ENCODE measurements at regions not wholly inside any gene's neighbourhood (a gene's known extent, or its start where the extent isn't known, plus 50 kb on each side); places are given as distances from the start of the nearest gene placed in this dataset.
"Not testable (repeated sequence)": the region's sequence is repeated elsewhere in the genome, so short reads cannot be mapped to it uniquely, and the experiment has no call there.

DNA sequence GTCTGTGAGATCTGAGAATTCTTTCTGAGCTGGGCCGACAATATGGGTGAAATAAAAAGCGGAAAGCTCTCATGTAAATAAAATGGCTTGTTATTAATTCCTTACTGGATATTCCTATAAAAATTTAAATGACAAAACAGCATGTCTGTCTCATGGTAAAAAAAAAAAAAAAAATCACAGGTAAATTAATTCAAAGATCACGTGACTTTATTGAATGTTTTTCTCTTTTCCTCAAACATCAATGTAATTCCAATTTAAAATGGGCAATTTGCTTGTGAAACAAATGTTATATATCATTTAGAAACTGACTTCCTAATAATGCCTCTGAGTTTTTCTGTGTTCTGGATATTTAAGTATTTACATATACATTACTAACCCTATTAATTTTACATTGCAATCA is 280.3 kb downstream of the NR2F2 start:
- no peak for DNase-seq (ENCODE audit: low spot score)
- in situ Hi-C loops (cut with HindIII; ENCODE audit: low sequenced_read_pairs), result no loop called here

DNA sequence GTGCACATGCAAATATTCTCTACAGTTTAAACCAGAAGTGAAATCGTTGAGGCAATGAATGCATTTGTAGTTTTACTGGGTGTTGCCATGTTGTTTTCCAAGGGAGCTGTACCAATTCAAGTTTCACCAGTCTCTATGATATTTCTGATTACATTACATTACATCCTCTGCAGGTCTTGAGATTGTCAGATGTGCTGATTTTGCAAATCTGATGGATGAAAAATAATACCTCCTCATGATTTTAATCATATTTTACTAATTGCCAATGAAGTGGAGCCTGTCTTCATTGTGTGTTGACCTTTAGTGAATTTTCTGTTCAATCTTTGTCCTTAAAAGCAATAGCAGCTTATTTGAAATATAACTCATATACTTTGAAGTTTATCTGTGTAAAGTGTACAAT is 282.4 kb downstream of the NR2F2 start:
- in situ Hi-C loops (cut with HindIII; ENCODE audit: low sequenced_read_pairs), result no loop called here
- no peak for DNase-seq (ENCODE audit: low spot score)

DNA sequence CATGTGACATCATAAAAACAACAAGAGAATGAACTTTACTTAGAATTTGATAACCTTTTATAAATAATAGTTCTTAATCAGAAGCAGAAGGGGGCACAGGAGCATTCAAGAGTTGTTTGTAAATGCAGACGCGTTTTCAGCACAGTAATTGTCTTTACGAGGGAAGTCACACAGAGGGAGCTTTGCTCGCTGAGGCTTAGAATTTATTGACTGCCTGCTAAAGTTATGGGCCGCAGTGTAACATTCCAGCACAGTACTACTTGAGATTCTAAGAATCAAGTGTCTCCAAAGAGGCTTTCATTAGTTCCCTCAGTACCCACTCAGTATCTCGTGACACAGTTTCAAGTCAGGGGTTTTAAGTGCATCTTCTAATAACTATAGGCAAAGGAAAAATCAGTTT is 288.7 kb downstream of the NR2F2 start:
- no peak for DNase-seq (ENCODE audit: low spot score)
- in situ Hi-C loops (cut with HindIII; ENCODE audit: low sequenced_read_pairs), result no loop called here

DNA sequence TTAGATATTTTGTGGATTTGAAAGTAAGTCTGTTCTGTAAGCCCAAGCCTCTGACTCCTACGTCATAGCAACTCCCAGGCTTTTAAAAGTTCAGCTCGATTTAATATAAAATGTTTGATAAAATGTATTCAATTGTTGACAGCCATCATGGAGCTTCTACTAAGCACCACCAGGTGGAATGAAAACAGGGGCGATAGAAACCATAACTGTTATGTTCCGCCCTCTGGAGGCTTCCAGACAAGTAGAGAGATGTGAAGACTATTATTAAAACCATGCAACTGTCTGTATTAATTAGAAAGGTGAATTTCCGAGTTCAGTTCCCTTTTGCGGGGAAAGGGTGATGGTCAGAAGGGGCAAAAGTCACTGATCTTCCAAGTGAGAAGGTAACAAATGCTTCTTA is 292.2 kb downstream of the NR2F2 start:
- in situ Hi-C loops (cut with HindIII; ENCODE audit: low sequenced_read_pairs), result no loop called here
- no peak for DNase-seq (ENCODE audit: low spot score)

DNA sequence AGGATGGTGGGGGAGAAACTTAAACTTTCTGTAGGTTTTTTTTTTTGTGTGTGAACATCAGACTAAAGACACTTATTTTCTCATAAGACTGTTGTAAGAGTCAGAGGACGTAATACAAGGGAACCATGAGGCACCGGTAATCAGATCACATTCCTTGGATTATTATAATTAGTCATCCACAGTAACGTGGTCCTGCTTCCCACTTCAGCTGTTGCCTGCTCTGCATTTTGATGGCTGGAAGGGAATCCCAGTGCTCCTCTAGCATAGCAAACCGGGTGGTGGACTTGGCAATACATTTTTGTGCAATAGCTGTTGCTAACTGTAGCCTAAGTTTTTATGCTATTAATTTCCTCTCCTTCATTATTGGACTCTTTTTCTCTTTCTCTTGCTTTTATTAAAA is 294.8 kb downstream of the NR2F2 start:
- in situ Hi-C loops (cut with HindIII; ENCODE audit: low sequenced_read_pairs), result no loop called here
- no peak for DNase-seq (ENCODE audit: low spot score)

DNA sequence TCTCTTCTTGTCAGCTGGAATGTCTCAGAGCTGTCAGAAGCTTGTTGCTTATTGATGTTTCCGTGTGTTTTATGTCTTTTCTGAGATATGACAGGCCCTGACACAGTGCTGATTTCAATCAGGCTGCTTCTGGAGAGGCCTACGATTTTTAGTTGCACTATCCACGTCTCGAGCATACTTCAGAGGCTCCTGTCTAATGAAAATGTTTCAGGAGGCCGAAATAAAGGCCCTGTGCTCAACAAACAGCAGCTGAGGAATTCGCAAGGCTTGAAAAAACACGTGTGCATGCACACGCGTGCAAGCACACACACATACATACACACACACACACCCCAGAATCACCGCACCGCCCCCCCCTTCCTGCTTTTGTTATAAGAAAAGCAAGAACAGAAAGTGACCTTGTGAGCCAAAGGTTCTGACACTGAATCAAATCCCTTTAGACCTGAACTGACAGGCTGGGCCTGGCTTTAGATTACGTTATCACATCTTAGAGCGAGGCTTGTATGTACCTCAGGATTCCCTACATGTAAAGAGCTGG is 296.6 kb downstream of the NR2F2 start:
- in situ Hi-C loops (cut with HindIII; ENCODE audit: low sequenced_read_pairs), result no loop called here
- DNase-seq (ENCODE audit: low spot score), result no peak

DNA sequence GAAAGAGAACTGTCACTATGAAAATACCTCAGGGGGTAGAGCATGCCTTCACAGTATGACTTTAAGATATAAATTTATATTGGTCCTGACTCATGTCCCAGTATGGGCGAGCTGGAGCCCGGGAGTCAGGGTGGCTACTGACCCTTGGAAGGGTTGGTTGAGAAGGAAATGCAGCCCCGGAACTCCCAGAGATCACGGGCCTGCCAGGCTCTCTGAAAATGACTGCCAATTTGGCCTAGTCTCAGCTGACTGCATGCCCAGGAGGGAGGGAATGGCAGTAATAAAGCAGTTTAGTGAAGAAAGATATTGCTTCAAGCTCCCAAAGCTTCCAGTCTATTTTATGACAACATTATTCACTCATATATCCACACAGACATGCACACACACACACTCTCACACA is 299.0 kb downstream of the NR2F2 start:
- in situ Hi-C loops (cut with HindIII; ENCODE audit: low sequenced_read_pairs), result no loop called here

DNA sequence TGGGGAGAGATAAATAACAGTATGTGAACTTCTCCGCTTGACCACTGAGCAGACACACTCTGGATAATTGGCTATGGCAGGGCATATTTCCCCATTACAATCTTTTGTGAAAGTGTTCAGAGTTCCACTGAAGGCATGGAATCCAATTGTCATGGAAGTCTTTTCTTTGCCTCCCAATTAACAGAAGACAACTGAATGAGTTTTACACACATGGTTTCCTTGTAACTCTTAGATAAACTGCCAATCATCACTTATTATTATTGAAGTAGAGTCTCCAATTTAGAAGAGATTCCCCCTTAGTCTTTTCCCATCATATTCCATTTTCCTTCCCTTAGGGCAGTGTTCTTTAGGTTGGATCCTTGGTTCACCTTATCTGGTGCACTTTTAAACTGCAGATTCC is 308.3 kb downstream of the NR2F2 start:
- no peak for DNase-seq (ENCODE audit: low spot score)
- in situ Hi-C loops (cut with HindIII; ENCODE audit: low sequenced_read_pairs), result no loop called here

More for the DNA sequence above, 299.0 kb downstream of the NR2F2 start:
- DNase-seq (ENCODE audit: low spot score), result peak; percentile 7

DNA sequence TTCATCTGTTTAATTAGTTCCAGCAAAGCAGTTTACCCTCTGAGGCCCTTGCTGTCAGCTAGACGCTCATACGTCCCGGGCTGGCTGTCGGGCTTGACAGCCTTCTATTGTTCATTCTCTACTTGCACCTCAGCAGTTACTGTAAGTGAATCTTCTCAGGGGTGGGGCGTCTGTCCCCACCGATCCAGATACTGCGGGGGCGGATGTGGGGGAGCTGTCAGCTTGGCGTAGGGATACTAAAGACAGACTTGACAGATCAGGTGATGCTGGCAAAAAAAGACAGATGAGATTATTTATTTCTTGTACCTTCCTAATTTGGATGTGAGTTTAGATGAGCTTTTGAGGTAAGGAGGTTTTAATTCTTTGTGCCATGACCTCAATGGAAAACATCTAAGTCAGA is 315.3 kb downstream of the NR2F2 start:
- in situ Hi-C loops (cut with HindIII; ENCODE audit: low sequenced_read_pairs), result no loop called here
- no peak for DNase-seq (ENCODE audit: low spot score)

DNA sequence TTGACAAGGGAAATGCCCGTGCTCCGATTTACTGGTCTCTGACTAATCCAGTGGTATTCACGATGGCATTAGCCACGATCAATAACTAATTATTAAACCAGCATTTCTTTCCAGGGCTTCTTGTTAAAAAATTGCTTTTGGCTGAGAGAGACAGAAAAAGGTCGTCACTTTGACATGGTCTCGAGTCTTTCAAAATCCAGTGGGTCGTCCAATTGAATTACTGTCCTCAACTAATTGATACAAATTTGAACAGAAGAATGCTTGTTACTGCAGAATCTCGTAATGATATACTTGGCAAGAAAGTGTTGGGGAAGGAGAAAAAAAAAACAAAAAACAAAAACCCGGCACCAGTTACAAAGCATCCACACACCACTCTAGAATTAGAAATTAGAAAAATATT is 318.4 kb downstream of the NR2F2 start:
- in situ Hi-C loops (cut with HindIII; ENCODE audit: low sequenced_read_pairs), result no loop called here

DNA sequence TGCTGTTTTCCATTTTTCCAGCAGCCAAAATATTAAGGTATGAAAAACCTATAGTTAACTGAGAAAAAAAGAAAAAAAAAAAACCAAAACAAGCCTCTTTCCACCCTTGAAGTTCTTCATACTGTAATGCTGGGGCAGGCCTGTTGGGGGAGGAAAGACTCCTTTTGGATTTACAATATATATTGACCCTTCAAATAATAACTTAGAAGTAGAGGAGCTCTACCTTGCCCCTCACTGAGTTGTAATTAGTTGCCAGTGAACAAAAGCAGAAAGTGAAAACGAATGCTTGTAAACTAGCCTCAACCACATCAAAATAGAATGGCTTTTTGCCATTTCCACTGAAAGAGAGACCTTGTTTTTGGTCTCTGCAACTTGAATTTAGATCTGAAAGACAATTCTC is 326.6 kb downstream of the NR2F2 start:
- DNase-seq (ENCODE audit: low spot score), result no peak
- in situ Hi-C loops (cut with HindIII; ENCODE audit: low sequenced_read_pairs), result no loop called here

More for the DNA sequence above, 318.4 kb downstream of the NR2F2 start:
- no peak for DNase-seq (ENCODE audit: low spot score)

DNA sequence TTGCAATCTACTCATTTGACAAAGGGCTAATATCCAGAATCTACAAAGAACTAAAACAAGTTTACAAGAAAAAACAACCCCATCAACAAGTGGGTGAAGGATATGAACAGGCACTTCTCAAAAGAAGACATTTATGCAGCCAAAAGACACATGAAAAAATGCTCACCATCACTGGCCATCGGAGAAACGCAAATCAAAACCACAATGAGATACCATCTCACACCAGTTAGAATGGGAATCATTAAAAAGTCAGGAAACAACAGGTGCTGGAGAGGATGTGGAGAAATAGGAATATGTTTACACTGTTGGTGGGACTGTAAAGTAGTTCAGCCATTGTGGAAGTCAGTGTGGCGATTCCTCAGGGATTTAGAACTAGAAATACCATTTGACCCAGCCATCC is 336.5 kb downstream of the NR2F2 start:
- DNase-seq (ENCODE audit: low spot score); in situ Hi-C loops (cut with HindIII; ENCODE audit: low sequenced_read_pairs): not testable (repeated sequence)

DNA sequence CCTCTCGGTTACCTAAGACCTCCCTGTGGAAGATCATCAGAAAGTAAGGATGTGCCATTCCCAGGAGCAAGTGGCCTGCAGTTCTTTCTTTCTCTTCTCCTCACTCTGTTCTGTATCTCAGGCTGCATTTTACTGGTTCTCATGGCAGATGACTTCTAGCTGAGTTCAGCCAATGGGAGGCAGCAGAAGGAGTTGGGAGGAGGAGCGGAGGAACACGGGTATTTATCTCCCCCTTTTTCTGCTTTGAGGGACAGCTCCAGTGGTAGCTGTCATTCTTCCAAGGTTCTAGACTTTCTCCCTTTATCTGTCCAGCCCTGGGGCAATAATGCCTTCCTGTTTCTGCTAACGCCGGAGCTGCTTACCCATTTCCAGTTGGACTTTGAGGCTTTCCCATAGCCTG is 339.9 kb downstream of the NR2F2 start:
- no peak for DNase-seq (ENCODE audit: low spot score)
- in situ Hi-C loops (cut with HindIII; ENCODE audit: low sequenced_read_pairs), result no loop called here

DNA sequence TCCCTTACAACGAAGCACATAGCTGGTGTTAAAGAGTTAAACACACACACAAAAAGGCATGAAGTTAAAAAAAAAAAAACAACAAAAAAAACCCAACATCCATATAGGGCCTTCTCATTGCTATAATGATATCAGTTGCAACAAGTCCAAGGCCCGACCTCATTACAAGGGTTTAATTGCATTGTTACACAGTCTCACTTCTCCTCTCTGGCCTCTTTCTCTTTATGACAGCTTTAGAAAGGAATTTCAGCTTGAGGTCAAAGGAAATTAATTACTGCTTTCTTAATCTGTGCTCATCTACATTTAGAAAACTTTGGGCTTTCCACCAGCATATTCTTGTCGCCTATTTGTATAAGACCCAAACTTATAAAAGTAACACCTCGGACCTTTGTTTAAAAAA is 342.1 kb downstream of the NR2F2 start:
- in situ Hi-C loops (cut with HindIII; ENCODE audit: low sequenced_read_pairs), result no loop called here
- DNase-seq (ENCODE audit: low spot score), result no peak

DNA sequence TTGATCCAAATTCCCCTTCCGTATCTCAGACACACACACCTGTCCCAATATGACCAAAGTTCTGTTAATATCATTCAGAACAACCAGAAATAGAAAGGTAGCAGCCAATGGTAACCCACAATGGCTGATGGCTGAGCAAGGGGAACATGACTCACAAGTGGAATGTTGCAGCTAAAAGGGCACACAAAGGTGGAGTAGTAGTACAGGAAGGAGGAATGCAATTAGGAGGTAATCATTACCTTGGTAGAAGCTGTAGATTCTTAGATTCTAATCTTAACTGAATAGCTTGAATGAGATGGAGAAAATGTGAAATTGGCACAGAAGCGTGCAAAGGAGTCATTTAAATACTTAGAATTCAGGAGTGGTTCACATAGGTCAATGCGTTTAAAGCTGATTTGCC is 347.9 kb downstream of the NR2F2 start:
- no peak for DNase-seq (ENCODE audit: low spot score)

DNA sequence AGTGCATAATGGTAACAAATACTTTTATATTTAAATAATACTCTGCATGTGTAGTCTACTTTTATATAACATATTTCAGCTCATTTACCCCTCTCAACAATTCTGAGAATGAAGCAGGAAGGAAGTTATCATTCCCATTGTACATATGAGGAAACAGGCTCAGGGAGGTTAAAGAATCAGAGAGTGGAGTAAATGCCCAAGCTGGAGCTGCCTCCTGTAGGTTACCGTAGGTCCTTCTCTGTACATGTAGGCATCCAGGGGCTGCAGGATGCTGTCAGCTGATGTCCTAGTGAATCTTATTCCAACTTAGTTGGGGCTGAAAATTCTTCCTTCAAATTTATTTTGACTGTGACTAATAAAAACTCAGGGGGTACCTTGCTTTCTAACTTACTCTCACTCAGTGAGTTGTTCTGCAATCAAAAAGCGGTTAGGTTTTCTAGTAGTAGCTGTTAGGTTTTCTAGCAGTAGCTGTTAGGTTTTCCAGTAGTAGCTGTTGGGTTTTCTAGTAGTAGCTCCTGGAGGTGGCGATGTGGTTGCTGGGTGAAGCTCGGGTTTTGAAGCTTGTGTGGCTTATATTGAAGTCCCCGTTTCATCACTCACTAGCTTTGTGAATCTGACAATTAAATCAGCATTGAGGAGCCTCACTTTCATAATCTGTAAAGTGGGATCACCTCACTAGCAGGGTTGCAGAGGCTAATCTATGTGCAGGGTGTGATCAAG is 357.0 kb downstream of the NR2F2 start:
- no peak for DNase-seq (ENCODE audit: low spot score)
- in situ Hi-C loops (cut with HindIII; ENCODE audit: low sequenced_read_pairs), result no loop called here

More for the DNA sequence above, 347.9 kb downstream of the NR2F2 start:
- in situ Hi-C loops (cut with HindIII; ENCODE audit: low sequenced_read_pairs), result no loop called here

DNA sequence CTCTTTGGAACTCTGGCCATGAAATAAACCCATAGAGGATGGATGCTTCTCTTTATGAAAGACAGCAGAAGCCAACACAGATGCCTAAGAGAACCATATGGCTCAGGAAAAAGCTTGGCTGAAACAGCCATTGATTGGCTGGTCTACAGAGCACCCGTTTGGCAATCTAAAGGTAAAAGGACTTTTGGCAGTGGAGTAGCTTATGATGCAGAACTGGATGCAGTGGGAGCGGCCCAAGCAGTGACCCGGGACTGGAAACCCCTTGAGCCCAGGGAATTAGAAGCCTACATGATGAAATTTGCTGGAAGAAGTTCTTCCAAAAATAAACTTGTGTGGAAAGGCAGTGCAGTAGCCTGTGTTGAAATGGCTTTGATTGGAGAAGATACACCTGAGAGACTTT is 360.2 kb downstream of the NR2F2 start:
- in situ Hi-C loops (cut with HindIII; ENCODE audit: low sequenced_read_pairs), result no loop called here
- no peak for DNase-seq (ENCODE audit: low spot score)

DNA sequence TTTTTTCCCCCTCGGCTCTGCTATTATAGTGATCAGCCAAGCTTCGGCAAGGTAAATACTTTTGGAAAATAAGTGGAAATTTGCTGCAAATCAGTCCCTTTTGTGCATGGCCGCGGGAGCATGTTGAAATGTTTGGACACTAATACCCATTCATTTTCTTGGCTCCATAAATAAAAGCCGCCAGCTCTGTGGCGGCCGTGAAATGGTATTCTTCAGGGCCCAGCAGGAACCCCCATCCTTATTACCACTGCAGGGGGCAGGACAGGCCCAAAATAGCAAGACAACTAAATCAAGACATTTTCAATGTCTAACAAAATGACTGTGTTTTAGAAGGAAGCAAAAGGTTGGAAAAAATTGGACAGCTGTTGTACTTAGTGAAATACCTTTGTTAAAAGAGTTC is 362.3 kb downstream of the NR2F2 start:
- DNase-seq (ENCODE audit: low spot score), result no peak
- in situ Hi-C loops (cut with HindIII; ENCODE audit: low sequenced_read_pairs), result no loop called here

DNA sequence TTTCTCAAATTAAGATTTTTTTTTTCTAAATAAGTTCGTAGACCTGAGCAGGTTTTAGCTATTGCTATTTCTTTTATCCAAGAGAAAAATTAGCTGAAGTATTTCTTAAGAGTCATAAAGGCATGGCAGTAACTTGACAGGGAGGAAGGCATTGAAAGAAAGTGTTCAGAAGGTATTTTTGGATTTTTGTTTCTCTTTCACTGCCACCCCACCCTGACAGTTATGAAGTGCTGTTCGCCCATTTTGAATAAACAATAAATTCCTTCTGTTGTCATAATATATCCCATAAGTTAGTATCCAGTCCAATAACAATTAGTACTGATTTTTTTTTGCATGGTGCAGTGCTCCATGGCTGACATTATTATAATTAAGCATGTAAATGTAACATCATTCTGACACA is 363.0 kb downstream of the NR2F2 start:
- in situ Hi-C loops (cut with HindIII; ENCODE audit: low sequenced_read_pairs), result no loop called here
- no peak for DNase-seq (ENCODE audit: low spot score)

DNA sequence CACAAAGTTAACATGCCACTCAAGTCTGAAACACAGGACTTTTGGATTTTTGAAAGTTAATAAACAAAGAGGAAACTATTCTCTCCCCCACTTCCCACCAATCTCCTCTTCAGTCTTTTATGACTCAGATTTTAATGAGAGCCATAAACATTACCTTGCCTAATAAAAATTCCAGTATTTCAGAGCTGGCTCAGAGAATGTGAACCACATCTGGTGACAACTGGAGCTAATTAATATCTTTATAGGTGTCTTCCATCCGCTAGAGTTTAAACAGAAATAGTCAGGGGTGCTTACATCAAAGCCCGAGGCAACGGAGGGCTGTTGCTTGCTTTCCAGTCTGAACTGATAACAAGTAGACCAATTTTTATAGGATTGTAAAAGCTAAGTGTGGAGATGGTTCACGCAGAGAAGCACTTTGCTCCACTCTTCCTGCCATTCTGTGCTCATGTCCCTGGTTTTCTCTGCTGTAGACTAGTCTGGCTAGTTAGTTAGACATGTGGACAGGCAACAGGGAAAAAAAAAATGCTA is 363.6 kb downstream of the NR2F2 start:
- in situ Hi-C loops (cut with HindIII; ENCODE audit: low sequenced_read_pairs), result no loop called here
- no peak for DNase-seq (ENCODE audit: low spot score)

DNA sequence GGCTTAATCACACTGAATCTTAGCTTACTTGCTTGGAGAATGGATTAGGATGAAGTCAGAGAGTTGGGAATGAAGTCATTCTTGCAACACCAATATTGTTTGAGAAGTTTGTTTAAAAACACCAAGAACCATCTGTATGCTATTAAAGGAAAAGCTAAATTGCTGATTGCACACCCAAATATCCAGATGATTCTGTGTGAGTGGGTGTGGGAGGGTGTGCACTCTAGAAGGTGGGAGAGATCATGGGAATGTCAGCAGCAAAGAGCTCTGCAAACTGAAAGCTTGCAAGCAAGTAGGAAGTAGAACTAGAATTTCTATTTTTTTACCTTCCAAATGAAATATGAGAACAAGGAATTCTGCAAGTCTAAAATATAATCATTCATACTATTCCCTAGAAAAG is 364.9 kb downstream of the NR2F2 start:
- in situ Hi-C loops (cut with HindIII; ENCODE audit: low sequenced_read_pairs), result no loop called here
- no peak for DNase-seq (ENCODE audit: low spot score)
